ENCODE measurements at regions not wholly inside any gene's neighbourhood (a gene's known extent, or its start where the extent isn't known, plus 50 kb on each side); places are given as distances from the start of the nearest gene placed in this dataset.

- TF ChIP-seq EZH2 (IDR thresholded peaks at IDR 0.05; ENCODE audit: insufficient read depth, low read length), result no peak
- TF ChIP-seq, protein P1, sequence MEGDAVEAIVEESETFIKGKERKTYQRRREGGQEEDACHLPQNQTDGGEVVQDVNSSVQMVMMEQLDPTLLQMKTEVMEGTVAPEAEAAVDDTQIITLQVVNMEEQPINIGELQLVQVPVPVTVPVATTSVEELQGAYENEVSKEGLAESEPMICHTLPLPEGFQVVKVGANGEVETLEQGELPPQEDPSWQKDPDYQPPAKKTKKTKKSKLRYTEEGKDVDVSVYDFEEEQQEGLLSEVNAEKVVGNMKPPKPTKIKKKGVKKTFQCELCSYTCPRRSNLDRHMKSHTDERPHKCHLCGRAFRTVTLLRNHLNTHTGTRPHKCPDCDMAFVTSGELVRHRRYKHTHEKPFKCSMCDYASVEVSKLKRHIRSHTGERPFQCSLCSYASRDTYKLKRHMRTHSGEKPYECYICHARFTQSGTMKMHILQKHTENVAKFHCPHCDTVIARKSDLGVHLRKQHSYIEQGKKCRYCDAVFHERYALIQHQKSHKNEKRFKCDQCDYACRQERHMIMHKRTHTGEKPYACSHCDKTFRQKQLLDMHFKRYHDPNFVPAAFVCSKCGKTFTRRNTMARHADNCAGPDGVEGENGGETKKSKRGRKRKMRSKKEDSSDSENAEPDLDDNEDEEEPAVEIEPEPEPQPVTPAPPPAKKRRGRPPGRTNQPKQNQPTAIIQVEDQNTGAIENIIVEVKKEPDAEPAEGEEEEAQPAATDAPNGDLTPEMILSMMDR (IDR thresholded peaks at IDR 0.05; ENCODE audit: insufficient read depth, low read depth, low read length), result no peak
- no peak for DNase-seq (ENCODE audit: low read depth)
- Histone ChIP-seq H3K4me2 (ENCODE audit: low read length) (no peak overlapping the region), H3K4me3 (ENCODE audit: insufficient read depth, low read depth, low read length) (no peak overlapping the region), H3K4me1 (ENCODE audit: insufficient read depth, low read length) (no peaks in the 10 kb centered on the region), H3K36me3 (ENCODE audit: insufficient read depth, low read length) (no peaks in the 10 kb centered on the region), H3K79me2 (ENCODE audit: insufficient read depth, low read length) (no peaks in the 10 kb centered on the region), H2AFZ (ENCODE audit: low read depth, low read length) (no peak overlapping the region), H3K27ac (ENCODE audit: low read depth, low read length) (no peak overlapping the region), H4K20me1 (ENCODE audit: insufficient read depth, low read length) (no peaks in the 10 kb centered on the region), H3K9me3 (ENCODE audit: insufficient read depth, low read depth, low read length) (no peaks in the 10 kb centered on the region), H3K27me3 (ENCODE audit: insufficient read depth, low read length) (no peaks in the 10 kb centered on the region), H3K9ac (ENCODE audit: low read length) (no peak overlapping the region)
- no peak for FAIRE-seq
- peaks cover 25% of the 10 kb centered on the region for H3K27me3 Mint-ChIP-seq (ENCODE audit: low read depth, unreplicated experiment)
- peaks cover under 1% of the 10 kb centered on the region for H3K4me1 Mint-ChIP-seq (ENCODE audit: low read depth, unreplicated experiment)
- H3K36me3 Mint-ChIP-seq (ENCODE audit: low read depth, unreplicated experiment), result no peaks in the 10 kb centered on the region
- H3K27ac Mint-ChIP-seq (ENCODE audit: unreplicated experiment), result no peak overlapping the region
- peaks cover 2% of the 10 kb centered on the region for H3K9me3 Mint-ChIP-seq (ENCODE audit: unreplicated experiment)
- H3K4me3 Mint-ChIP-seq (ENCODE audit: unreplicated experiment), result no peak overlapping the region
Measured at GRCh38 chr1:29437946-29438345, 201.6 kb downstream of the PTPRU start.

- no peaks in the 10 kb centered on the region for H4K20me1 ChIP-seq (ENCODE audit: insufficient read depth, low read length)
- H3K36me3 Mint-ChIP-seq (ENCODE audit: low read depth, unreplicated experiment), result no peaks in the 10 kb centered on the region
- H3K27me3 ChIP-seq (ENCODE audit: insufficient read depth, low read length), result no peaks in the 10 kb centered on the region
- H3K27ac Mint-ChIP-seq (ENCODE audit: unreplicated experiment), result no peak overlapping the region
- H3K4me3 Mint-ChIP-seq (ENCODE audit: unreplicated experiment), result no peak overlapping the region
- no peak overlapping the region for H2AFZ ChIP-seq (ENCODE audit: low read depth, low read length)
- no peak for TF ChIP-seq EZH2 (IDR thresholded peaks at IDR 0.05; ENCODE audit: insufficient read depth, low read length)
- TF ChIP-seq, protein P1 (IDR thresholded peaks at IDR 0.05; ENCODE audit: insufficient read depth, low read depth, low read length), result no peak
- H3K4me1 Mint-ChIP-seq (ENCODE audit: low read depth, unreplicated experiment), result no peaks in the 10 kb centered on the region
- no peak overlapping the region for H3K4me3 ChIP-seq (ENCODE audit: insufficient read depth, low read depth, low read length)
- H3K27me3 Mint-ChIP-seq (ENCODE audit: low read depth, unreplicated experiment), result peaks cover 28% of the 10 kb centered on the region
- H3K4me2 ChIP-seq (ENCODE audit: low read length), result no peak overlapping the region
- H3K4me1 ChIP-seq (ENCODE audit: insufficient read depth, low read length), result no peaks in the 10 kb centered on the region
- peaks cover 4% of the 10 kb centered on the region for H3K9me3 Mint-ChIP-seq (ENCODE audit: unreplicated experiment)
- H3K9ac ChIP-seq (ENCODE audit: low read length), result no peak overlapping the region
- H3K36me3 ChIP-seq (ENCODE audit: insufficient read depth, low read length), result no peaks in the 10 kb centered on the region
- H3K9me3 ChIP-seq (ENCODE audit: insufficient read depth, low read depth, low read length), result no peaks in the 10 kb centered on the region
- no peak for DNase-seq (ENCODE audit: low read depth)
- no peak overlapping the region for H3K27ac ChIP-seq (ENCODE audit: low read depth, low read length)
- no peak for FAIRE-seq
- no peaks in the 10 kb centered on the region for H3K79me2 ChIP-seq (ENCODE audit: insufficient read depth, low read length)
Measured at GRCh38 chr1:29436181-29436785, 200.0 kb downstream of the PTPRU start.

GRCh38 chr1:29433830-29434229 is 197.5 kb downstream of the PTPRU start:
- no peak overlapping the region for H3K4me3 Mint-ChIP-seq (ENCODE audit: unreplicated experiment)
- Histone ChIP-seq H3K9ac (ENCODE audit: low read length) (no peak overlapping the region), H3K79me2 (ENCODE audit: insufficient read depth, low read length) (no peaks in the 10 kb centered on the region), H3K4me2 (ENCODE audit: low read length) (no peak overlapping the region), H3K9me3 (ENCODE audit: insufficient read depth, low read depth, low read length) (peaks cover 8% of the 10 kb centered on the region), H3K27me3 (ENCODE audit: insufficient read depth, low read length) (no peaks in the 10 kb centered on the region), H4K20me1 (ENCODE audit: insufficient read depth, low read length) (no peaks in the 10 kb centered on the region), H3K27ac (ENCODE audit: low read depth, low read length) (no peak overlapping the region), H3K36me3 (ENCODE audit: insufficient read depth, low read length) (no peaks in the 10 kb centered on the region), H2AFZ (ENCODE audit: low read depth, low read length) (no peak overlapping the region), H3K4me1 (ENCODE audit: insufficient read depth, low read length) (no peaks in the 10 kb centered on the region), H3K4me3 (ENCODE audit: insufficient read depth, low read depth, low read length) (no peak overlapping the region)
- FAIRE-seq (no peak), DNase-seq (ENCODE audit: low read depth) (no peak)
- peaks cover 8% of the 10 kb centered on the region for H3K9me3 Mint-ChIP-seq (ENCODE audit: unreplicated experiment)
- no peak overlapping the region for H3K27ac Mint-ChIP-seq (ENCODE audit: unreplicated experiment)
- no peaks in the 10 kb centered on the region for H3K4me1 Mint-ChIP-seq (ENCODE audit: low read depth, unreplicated experiment)
- H3K36me3 Mint-ChIP-seq (ENCODE audit: low read depth, unreplicated experiment), result no peaks in the 10 kb centered on the region
- peaks cover 43% of the 10 kb centered on the region for H3K27me3 Mint-ChIP-seq (ENCODE audit: low read depth, unreplicated experiment)
- TF ChIP-seq, protein P1 (IDR thresholded peaks at IDR 0.05; ENCODE audit: insufficient read depth, low read depth, low read length), result no peak
- TF ChIP-seq EZH2 (IDR thresholded peaks at IDR 0.05; ENCODE audit: insufficient read depth, low read length), result no peak
